ENCODE measurements at regions not wholly inside any gene's neighbourhood (a gene's known extent, or its start where the extent isn't known, plus 50 kb on each side); places are given as distances from the start of the nearest gene placed in this dataset.

- H3K9me3 Mint-ChIP-seq, result peaks cover 7% of the 10 kb centered on the region
- TF ChIP-seq CTCF (IDR thresholded peaks at IDR 0.05), result no peak
- H3K36me3 Mint-ChIP-seq (ENCODE audit: low read depth), result no peaks in the 10 kb centered on the region
- no peak overlapping the region for H3K4me3 Mint-ChIP-seq
- no peaks in the 10 kb centered on the region for H3K4me1 Mint-ChIP-seq
- H3K27me3 Mint-ChIP-seq (ENCODE audit: low read depth, poor library complexity), result peaks cover 6% of the 10 kb centered on the region
- DNase-seq, result no peak
- no peak overlapping the region for H3K27ac Mint-ChIP-seq
Measured at GRCh38 chr5:8930021-8930420, 615.9 kb downstream of the SEMA5A start.

- no peak overlapping the region for H3K4me3 Mint-ChIP-seq
- no peak for DNase-seq
- H3K27me3 Mint-ChIP-seq (ENCODE audit: low read depth, poor library complexity), result peaks cover 7% of the 10 kb centered on the region
- no peak for TF ChIP-seq CTCF (IDR thresholded peaks at IDR 0.05)
- H3K4me1 Mint-ChIP-seq, result peaks cover 7% of the 10 kb centered on the region
- H3K9me3 Mint-ChIP-seq, result peaks cover 30% of the 10 kb centered on the region
- no peaks in the 10 kb centered on the region for H3K36me3 Mint-ChIP-seq (ENCODE audit: low read depth)
- H3K27ac Mint-ChIP-seq, result no peak overlapping the region
Measured at GRCh38 chr5:8934455-8934854, 611.4 kb downstream of the SEMA5A start.

GRCh38 chr5:8940934-8941333 lies 604.9 kb downstream of the SEMA5A start:
- Mint-ChIP-seq H3K36me3 (ENCODE audit: low read depth) (no peaks in the 10 kb centered on the region), H3K4me3 (no peak overlapping the region), H3K9me3 (peaks cover 43% of the 10 kb centered on the region), H3K27ac (no peak overlapping the region), H3K4me1 (peaks cover 4% of the 10 kb centered on the region), H3K27me3 (ENCODE audit: low read depth, poor library complexity) (peaks cover 3% of the 10 kb centered on the region)
- DNase-seq, result no peak
- no peak for TF ChIP-seq CTCF (IDR thresholded peaks at IDR 0.05)

- TF ChIP-seq CTCF (IDR thresholded peaks at IDR 0.05), result no peak
- no peak for DNase-seq
- Mint-ChIP-seq H3K4me3 (no peak overlapping the region), H3K4me1 (no peaks in the 10 kb centered on the region), H3K36me3 (ENCODE audit: low read depth) (no peaks in the 10 kb centered on the region), H3K27me3 (ENCODE audit: low read depth, poor library complexity) (no peaks in the 10 kb centered on the region), H3K27ac (no peak overlapping the region), H3K9me3 (peaks cover 31% of the 10 kb centered on the region)
Measured at GRCh38 chr5:8943301-8943700, 602.6 kb downstream of the SEMA5A start.

- Mint-ChIP-seq H3K27me3 (ENCODE audit: low read depth, poor library complexity) (no peaks in the 10 kb centered on the region), H3K4me3 (no peak overlapping the region), H3K36me3 (ENCODE audit: low read depth) (no peaks in the 10 kb centered on the region), H3K4me1 (no peaks in the 10 kb centered on the region), H3K27ac (no peak overlapping the region), H3K9me3 (peaks cover 25% of the 10 kb centered on the region)
- TF ChIP-seq CTCF (IDR thresholded peaks at IDR 0.05), result no peak
- DNase-seq, result no peak
Measured at GRCh38 chr5:8944005-8944404, 601.9 kb downstream of the SEMA5A start.

GRCh38 chr5:8945972-8946371 lies 599.9 kb downstream of the SEMA5A start:
- H3K4me3 Mint-ChIP-seq, result no peak overlapping the region
- H3K36me3 Mint-ChIP-seq (ENCODE audit: low read depth), result no peaks in the 10 kb centered on the region
- no peak overlapping the region for H3K27ac Mint-ChIP-seq
- no peaks in the 10 kb centered on the region for H3K27me3 Mint-ChIP-seq (ENCODE audit: low read depth, poor library complexity)
- DNase-seq, result no peak
- peaks cover 7% of the 10 kb centered on the region for H3K4me1 Mint-ChIP-seq
- no peak for TF ChIP-seq CTCF (IDR thresholded peaks at IDR 0.05)
- peaks cover 9% of the 10 kb centered on the region for H3K9me3 Mint-ChIP-seq
